GM12874 (cell line): ENCODE measurements at regions not wholly inside any gene's neighbourhood (a gene's known extent, or its start where the extent isn't known, plus 50 kb on each side); places are given as distances from the start of the nearest gene placed in this dataset.

Experiments
- TF ChIP-seq, protein P1 (sequence below): IDR thresholded peaks from 2 replicates; pipeline ENCODE4 v1.5.1; 2011; ENCODE audit warnings: low read depth, mild to moderate bottlenecking, control low read depth, low read length, moderate library complexity; ENCODE audit not compliant: insufficient read depth

DNA sequence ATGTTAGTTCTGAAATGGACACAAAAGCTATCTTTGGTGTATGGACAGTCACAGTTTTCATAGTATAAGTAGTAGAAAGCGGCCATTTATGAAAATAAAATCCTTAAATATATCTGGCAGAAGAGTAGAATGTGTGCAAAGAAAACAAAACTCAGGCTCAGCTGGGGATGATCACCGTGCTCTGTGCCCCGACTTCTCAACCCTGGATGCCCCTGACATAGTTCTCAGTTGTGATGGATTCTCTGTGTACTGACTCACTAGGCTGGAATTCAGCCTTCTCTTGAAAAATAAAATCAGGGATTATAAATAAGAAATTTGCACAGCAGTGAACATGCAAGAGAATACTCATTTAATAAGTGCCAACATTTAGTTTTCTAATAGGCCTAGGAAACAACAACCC lies 925.1 kb upstream of the NR2F2 start:
- TF ChIP-seq, protein P1, sequence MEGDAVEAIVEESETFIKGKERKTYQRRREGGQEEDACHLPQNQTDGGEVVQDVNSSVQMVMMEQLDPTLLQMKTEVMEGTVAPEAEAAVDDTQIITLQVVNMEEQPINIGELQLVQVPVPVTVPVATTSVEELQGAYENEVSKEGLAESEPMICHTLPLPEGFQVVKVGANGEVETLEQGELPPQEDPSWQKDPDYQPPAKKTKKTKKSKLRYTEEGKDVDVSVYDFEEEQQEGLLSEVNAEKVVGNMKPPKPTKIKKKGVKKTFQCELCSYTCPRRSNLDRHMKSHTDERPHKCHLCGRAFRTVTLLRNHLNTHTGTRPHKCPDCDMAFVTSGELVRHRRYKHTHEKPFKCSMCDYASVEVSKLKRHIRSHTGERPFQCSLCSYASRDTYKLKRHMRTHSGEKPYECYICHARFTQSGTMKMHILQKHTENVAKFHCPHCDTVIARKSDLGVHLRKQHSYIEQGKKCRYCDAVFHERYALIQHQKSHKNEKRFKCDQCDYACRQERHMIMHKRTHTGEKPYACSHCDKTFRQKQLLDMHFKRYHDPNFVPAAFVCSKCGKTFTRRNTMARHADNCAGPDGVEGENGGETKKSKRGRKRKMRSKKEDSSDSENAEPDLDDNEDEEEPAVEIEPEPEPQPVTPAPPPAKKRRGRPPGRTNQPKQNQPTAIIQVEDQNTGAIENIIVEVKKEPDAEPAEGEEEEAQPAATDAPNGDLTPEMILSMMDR, result no peak

DNA sequence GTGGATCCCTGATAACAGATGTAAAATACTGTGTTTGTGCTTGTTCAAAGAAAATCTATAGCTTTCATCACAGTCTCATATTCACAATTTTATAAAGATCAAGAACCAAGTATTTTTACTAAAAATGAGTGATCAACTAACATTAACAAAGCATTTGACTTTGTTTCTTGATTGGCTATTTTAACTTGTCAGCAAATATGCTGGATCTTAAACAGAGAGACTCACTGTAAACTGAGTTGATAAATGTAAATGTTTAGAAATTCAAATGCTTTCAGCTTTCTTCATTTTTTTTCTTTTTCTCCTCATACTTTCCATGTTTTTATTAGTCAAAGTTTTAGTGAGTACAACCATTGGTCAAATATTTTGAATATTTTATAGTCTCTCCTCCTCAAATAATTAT lies 923.0 kb upstream of the NR2F2 start:
- TF ChIP-seq, protein P1, result no peak

DNA sequence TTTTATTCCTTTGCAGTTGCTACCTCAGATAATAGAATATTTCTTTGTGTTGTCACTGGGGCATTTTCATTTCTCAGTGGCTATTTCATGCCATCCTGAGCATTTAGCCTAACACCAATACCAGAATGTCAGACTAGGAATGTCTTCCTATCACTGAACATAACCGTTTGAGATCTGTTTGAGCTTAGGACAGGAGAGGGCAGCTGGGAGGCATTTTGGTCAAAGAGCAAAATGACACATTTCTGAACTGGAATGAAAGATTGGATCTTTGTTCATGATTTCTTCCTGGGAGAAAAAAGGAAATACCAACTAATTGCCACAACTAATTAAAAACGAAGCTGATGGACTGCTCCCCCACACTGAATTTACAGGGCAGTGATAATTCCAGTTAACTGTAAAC lies 921.3 kb upstream of the NR2F2 start:
- TF ChIP-seq, protein P1, result no peak

DNA sequence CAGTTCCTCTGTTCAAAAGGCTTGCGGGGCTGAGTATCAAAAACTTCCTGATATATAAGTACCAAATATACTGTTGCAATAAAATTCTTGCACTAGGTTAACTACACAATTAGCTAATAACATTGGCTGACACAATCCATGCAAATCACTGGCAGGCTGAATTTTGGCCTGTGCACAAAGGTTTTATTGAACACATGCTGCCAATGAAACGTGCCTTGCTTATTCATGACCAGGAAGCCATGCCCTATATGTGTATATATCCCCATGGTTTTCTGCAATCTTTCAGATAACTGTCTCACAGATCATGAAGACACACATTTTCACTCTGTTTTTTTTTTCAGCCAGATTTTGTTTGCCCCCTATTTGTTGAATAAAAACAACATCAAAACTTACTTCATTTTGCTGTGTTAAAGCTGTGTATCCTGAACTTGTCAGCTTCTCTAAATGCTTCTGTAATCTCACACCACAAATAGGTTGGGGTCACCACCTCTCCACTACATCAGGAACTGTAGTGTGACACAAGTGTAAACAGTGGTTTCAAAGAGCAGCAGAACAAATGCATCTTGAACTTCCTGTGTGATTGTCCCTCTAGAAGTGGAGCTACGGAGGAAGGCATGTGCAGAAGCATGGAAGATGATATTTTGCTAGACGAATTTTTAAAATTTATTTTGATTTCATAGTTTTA lies 920.7 kb upstream of the NR2F2 start:
- TF ChIP-seq, protein P1, result no peak

DNA sequence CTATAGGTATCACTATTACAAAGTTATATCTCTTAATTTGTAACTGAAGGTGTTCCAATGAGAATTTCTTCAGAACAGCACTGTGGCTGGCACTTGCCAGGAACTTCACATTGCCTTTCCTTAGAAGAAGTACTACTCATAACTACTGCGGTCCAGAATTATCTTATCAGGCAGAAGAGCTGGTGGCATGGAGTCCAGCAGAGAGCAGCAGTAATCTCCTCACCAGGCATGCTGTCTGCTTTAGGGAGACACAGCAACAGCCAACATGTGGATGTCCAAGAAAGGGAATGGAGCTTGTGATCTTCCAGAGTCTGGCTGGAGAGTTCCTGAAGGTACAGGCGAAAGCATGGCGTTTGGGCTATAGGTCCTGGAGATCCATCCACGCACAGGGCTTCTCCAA lies 919.7 kb upstream of the NR2F2 start:
- TF ChIP-seq, protein P1, result no peak

DNA sequence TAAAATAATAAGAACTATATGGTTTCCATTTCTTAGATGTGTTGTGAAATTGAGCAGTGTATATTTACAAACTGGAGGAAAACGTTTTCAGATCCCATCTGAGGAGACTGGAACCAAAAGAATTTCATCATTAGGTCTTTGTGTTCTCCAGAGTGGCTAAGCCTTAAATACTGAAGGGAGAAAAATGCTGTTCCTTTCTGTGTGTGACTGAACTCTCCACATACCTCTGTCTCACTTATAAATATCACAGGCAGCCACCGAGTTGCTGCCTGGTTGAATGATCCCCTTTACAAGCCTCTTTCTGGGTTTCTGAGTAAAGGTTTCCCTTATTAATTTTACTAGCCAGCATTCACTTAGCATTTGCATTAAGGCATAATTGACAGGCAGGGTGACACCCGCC lies 913.9 kb upstream of the NR2F2 start:
- TF ChIP-seq, protein P1, result no peak

DNA sequence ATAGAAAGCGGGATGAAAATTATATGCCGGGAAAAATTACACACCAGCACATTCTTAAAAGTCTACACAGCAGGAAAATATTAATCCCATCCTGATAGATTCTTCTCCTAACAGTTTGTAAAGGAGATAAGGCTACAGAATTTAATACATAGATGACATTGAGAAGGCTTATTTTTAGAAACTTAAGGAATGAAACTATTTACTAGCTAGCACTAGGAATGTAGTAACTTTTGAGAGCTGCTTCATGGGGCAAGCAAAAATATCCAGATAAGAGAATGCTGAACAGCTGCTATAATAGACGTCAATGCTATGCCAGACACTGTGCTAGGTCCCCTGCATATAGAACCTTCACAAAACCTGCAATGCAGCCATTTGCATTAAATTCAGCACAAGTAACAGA lies 912.7 kb upstream of the NR2F2 start:
- TF ChIP-seq, protein P1, result no peak
